ENCODE measurements at regions not wholly inside any gene's neighbourhood (a gene's known extent, or its start where the extent isn't known, plus 50 kb on each side); places are given as distances from the start of the nearest gene placed in this dataset.

DNA sequence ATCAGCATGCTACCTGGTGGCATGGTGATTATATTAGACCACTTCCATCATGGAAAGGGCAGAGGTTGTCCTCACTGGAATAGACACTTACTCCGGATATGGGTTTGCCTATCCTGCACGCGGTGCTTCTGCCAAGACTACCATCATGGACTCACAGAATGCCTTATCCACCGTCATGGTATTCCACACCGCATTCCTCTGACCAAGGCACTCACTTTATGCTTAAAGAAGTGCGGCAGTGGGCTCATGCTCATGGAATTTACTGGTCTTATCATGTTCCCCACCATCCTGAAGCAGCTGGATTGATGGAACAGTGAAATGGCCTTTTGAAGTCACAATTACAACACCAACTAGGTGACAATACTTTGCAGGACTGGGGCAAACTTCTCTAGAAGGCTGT is 109.2 kb upstream of the DRD2 start:
- DNase-seq (ENCODE audit: extremely low read depth in 1 of 2, low read depth in 1 of 2) = no peak

DNA sequence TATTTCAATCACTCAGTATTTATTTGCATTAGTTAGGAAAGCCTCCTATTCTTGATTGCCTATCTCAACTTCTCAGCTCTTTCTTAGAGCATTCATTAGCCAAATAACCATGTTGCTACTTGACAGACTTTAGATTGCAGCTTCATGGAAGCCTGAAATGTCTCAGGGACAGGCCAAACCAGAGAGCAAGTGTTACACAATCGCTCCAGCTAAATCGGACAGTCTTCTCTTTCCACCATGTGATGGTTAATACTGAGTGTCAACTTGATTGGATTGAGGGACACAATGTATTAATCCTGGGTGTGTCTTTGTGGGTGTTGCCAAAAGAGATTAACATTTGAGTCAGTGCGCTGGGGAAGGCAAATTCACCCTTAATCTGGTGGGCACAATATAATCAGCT is 106.5 kb upstream of the DRD2 start:
- no peak for DNase-seq (ENCODE audit: extremely low read depth in 1 of 2, low read depth in 1 of 2)

DNA sequence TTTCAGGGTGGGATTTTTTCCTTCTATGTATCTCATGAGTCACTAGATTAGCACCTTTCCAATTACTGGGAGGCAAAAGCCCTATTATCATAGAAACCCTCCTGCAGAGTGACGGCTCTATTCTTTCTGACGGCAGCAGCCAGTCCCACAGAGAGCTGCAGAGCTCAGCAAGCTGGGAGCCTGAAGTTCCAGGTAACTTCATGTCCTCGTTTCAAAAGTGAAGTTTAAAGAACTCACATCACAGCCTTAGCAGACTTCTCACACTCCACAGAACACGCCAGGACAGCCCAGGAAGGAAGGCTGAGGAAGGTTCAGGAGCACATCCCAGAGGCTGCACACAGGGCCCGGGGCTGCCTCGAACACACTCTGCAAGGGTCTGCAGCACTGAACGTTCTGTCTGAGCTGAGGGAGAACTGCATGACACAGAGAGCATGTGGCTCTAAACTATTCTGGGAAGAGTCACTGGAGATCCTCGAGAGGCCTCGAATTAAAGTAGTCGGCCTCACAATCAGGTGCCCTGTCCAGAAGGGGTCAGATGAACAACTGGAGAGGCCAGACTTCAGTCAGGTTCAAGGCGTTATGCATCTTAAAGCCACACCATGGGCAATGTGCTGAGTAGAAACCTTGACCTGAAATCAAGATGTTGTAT is 104.2 kb upstream of the DRD2 start:
- no peak for DNase-seq (ENCODE audit: extremely low read depth in 1 of 2, low read depth in 1 of 2)

DNA sequence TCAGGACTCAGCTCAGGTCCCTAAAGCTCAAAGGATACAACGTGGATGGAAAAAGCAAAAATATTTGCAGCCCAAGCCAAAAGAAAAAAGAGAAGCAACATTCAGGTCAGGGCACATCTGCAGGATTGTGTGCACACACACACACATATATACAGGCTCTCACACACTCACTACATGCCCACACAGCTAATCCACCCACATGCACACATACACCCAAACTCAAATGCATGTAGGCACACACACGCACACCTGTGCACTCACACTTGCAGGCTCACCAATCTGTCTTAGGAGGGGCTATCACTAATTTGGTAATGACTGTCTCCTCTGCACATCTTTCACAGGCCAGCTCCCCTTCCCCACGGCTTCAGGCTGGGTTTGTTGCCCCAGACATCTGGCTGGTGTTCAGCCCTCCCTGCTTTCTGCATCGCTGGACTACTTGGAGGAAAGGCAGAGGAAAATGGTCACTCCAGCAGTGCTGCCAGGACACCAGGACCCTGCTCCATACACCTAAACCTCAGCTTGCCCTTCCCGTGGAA is 103.6 kb upstream of the DRD2 start:
- no peak for DNase-seq (ENCODE audit: extremely low read depth in 1 of 2, low read depth in 1 of 2)

DNA sequence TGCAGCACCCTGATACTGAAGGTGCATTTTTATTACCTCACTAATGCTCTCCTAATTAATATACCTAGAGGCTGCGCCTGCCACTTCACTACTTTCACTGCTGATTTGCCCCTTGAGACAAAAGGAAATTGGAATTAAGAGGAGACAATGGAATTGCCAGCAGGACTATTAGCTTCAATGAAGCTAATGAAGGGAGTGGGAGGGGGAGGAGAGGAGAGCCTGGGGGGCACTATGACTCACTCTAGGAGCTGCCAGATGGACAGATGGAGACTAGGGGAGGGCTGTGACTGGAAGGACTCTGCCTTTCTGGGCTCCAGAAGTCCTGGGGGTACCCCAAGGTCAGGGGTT is 102.8 kb upstream of the DRD2 start:
- DNase-seq (ENCODE audit: extremely low read depth in 1 of 2, low read depth in 1 of 2) = no peak

DNA sequence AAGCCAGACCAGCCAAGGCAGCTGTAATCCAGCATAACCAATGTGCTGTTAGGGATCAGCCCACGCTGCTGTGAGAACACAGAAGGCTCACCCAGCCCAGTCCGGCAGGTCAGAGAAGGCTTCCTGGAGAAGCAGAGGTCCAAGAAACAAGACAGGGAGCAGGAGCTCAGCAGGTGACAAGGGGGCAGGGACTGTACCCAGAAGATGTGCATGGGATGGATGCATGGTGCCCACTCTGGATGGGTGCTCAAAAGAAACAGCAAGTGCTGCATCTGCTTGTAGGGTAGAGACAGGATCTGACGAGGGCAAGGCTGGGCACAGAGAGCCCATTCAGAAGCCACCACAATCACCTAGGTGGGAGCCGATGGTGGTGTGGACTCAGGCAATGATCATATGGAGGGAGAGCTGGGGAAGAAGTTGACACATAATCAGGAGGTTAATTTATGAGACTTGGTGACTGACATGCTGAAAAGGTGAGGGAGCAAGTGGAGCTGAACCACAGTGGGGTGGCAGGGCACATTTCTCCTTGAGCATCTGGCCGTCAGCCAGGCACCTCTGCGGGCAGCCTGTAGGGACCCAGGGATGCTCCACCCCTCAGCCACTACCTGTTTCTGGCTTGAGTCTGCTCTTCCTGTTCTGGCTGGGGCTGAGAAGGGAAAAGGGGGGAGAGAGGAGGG is 102.3 kb upstream of the DRD2 start:
- no peak for DNase-seq (ENCODE audit: extremely low read depth in 1 of 2, low read depth in 1 of 2)

DNA sequence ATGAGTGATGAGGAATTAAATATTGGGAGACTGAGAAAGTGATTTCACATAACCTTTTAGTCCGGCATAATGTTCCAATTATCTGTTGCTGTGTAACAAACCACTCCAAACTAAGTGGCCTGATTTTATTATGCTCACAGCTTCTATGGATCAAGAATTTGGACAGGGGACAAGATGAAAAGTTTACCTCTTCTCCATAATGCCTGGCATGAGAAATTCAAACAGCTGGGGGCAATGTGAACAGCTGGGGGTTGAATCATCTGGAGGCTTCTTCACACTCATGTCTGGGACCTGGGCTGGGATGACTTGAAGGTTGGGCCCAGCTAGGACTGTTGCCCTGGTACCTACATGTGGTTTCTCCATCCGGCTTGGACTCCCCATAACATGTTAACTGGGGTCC is 99.4 kb upstream of the DRD2 start:
- DNase-seq (ENCODE audit: extremely low read depth in 1 of 2, low read depth in 1 of 2) = no peak

DNA sequence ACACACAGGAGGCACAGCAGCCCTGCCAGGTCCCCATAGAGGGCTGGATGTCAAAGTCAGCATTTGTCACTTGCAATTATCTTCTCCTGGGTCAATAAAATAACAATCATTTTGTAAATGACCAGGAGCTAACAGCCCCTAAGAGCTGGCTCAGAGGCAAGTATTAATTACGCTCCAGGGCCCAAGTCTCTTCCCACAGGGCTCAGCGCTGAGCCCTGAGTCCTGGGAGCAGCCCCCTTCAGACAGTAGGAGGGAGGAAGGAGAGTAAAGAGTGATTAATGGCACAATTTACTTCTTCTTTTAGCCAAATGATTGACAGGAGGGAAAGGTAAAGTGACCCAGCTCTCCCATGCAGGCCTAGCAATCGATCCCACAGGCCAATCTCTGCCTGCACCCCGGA is 99.0 kb upstream of the DRD2 start:
- DNase-seq (ENCODE audit: extremely low read depth in 1 of 2, low read depth in 1 of 2) = no peak

DNA sequence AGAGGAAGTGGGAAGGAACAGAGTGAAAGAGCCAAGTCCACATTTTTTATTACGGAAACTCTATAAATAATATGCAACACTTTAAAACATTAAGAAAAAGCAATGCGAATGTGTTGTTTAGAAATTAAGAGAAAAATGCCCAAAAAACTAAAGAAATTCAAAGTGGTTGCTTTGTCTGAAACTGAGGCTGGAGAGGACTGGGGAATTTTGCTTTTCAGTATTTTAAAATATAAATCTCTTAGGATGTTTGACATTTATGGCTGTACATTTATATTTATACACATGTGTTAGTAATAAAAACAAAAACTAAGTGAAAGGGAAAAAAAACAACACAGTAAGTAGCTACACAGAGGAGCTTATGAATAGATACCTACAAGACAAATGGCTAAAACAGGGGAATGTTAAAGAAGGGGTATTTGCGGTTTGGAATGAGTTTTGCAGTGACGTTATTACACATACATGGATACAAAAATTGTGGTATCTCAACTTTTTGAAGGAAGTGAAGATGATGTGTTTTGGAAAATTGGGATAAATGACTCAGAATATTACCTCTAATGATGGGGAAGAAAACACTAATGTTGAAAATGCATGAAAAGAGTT is 97.0 kb upstream of the DRD2 start:
- DNase-seq (ENCODE audit: extremely low read depth in 1 of 2, low read depth in 1 of 2) = no peak

DNA sequence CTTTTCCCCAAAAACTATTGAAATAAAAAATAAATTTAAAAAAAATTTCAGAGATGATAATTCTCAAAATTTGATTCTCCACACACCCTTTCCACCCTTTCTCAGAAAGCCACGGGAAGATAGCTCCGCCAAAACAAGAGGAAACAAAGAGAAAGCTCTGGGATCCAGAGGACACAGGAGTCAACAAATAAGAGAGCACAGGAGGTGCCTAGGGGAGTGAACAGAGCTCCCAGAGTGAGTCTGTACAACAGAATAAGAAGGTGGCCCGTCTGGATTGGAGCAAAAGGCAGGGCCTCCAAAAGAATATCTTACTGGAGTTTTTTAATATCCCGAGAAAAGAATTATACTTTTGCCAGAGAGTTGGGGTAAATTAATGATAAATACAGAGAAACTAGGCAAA is 96.3 kb upstream of the DRD2 start:
- DNase-seq (ENCODE audit: extremely low read depth in 1 of 2, low read depth in 1 of 2) = no peak

DNA sequence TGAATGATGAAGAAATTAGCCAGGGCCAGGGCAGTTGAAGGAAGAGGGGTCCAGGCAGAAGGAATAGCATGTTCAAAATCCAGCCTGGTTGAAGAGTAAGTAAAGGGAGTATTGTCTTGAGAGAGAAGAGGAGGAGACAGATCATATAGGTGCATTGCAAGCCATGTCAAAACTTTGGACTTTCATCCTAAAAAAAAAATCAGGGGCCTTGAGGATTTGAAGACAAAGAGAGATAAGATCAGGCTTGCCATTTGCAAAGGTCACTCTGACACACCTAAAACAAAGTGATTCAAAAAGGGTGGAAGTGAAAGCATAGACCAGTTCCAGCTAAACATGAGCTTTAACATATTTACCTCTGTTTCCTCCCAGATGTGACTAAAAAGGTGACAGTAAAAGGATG is 95.7 kb upstream of the DRD2 start:
- DNase-seq (ENCODE audit: extremely low read depth in 1 of 2, low read depth in 1 of 2) = no peak

DNA sequence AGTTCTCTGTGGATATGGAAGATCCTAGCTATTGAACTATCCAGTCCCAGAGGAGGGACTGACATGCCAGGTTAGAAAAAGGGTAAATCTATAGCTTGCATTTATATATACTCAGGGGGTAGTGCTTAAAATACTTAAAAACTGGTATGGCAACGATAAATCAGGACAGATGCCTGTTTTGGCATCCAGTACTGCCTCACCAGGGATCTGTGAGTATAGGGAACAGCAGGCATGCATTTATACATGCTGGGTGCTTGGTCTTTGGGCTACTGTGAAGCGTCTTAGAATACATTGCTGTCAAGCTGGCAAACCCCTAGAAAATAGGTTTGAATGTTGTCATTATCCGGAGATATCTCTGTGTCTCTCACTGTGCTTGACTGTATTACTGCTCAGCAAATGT is 94.2 kb upstream of the DRD2 start:
- DNase-seq (ENCODE audit: extremely low read depth in 1 of 2, low read depth in 1 of 2) = no peak

DNA sequence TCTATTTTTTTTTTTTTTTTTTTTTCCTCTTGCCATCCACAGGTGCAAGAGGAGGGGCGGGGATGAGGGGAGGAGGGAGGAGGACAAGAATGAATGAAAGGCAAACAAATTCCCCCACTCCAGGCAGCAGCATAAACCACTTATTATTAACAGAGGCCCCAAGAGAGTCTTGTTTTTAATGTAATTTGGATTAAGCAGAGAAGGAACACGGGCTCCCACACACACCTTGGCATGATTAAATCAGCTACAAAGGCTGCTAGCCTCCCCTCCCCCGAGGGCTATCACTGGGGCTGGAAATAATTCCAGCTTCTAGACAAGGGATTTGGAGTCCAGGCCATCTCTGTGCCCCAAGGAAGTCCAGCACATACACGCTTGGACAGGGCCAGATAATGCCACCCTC is 93.4 kb upstream of the DRD2 start:
- DNase-seq (ENCODE audit: extremely low read depth in 1 of 2, low read depth in 1 of 2) = no peak

DNA sequence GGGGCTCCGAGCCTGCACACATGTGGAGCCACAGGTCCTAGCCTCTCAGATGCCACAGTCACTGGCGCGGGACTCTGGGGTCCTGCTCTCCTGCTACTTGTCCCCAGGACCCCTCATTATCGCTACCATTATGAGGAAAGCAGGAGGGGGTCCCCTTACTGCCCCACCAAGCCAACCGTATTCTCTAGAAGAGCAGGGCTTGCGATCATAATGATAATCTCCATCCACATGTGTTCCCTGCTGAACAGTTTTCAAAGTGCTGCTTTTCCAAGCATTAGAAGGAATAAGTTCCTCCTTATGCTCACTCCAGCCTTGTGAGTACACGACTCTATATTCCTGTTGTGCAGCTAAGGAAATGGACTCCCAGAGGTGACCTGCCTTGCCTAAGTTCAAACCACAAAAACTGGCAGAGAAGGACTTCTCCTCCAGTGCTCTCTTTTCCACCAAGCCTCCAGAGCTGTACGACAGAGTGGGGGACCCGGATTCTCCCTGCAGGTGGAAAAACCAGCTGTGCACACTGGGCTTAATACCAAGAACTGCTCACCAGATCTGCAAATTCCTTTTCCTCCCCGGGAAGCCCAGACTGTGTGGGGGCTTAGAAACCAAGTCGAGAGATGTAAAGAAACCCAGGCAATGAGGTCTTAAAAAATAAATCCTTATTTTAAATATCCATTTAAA is 92.8 kb upstream of the DRD2 start:
- no peak for DNase-seq (ENCODE audit: extremely low read depth in 1 of 2, low read depth in 1 of 2)

DNA sequence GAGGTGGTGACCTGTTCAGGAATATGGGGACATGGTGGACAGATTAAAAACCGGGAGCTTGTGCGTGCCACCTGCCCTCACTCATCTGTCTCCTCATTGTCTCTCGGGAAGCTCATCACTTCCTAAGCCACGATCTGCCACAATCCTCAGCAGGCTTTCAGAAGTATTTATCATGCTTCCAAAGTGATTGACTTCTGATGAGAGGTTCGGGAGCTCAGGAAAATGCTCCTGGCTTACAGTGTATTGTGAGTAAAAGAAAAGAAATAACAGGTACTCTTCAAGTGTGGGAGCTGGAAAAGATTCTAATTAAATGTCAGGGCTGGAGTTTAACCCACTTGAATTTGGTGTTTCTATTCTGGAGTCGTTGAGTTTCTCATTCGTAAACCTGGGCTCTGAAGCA is 91.9 kb upstream of the DRD2 start:
- DNase-seq (ENCODE audit: extremely low read depth in 1 of 2, low read depth in 1 of 2) = no peak

DNA sequence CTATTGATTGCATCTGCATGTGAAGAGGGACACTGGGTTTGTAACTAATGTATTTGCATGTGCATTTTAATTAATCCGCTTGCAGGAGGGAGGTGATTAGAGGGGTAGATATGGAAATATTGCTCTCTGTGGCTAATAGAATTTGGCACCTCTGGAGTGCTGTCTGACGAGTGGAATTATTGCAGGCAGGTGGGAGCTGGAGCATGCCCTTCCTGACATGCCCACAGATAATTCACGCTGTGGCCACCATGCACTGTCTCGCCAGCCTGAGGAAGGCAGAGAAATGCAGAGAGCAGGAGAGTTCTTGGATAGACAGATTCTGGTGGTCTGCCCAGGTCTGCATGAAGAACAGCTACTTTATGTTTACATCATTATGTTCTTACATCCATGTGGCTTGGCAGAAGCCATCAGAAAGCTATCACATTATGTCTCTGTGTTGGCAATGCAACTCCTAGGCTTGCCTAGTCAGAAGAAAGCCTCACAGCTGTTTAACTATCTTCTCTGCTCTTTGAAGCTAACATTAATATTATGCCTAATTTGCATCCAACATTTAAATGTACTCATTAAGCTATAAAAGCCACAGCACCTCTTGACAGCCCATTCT is 89.4 kb upstream of the DRD2 start:
- DNase-seq (ENCODE audit: extremely low read depth in 1 of 2, low read depth in 1 of 2) = no peak

DNA sequence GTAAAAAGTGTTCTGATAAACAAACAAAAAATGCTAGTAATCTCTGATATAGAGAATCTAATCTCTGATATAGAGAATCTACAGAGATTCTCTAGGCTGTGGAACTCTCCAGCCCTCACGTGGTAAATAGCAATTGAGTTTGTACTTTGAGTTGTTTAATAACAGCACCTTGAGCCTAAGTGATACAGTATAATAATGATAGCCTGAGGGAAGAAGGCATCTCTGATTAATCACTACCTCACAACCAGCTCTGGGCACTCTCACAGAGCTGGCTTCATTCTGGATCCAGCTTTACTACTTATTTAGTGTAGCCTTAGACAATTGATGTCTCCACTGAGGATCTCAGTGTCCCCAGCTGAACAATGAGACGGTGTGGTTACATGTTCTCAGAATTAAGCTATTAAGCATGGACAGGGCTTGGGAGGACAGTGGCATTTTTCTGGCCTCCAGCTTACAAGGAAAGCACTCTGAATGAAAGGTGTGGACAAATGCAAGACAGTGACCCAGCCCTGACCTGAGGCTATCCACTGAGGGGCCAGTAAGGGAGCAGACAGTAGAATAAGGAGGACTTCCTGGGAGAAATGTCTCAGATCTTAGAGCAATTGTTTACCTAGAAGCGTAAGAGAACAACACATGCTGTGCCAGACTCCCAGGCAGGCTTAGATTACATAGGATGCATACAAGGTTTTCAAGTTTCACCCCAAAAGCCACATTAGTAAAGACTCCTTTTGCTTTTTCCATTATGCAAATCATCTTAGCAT is 88.7 kb upstream of the DRD2 start:
- DNase-seq (ENCODE audit: extremely low read depth in 1 of 2, low read depth in 1 of 2) = no peak

DNA sequence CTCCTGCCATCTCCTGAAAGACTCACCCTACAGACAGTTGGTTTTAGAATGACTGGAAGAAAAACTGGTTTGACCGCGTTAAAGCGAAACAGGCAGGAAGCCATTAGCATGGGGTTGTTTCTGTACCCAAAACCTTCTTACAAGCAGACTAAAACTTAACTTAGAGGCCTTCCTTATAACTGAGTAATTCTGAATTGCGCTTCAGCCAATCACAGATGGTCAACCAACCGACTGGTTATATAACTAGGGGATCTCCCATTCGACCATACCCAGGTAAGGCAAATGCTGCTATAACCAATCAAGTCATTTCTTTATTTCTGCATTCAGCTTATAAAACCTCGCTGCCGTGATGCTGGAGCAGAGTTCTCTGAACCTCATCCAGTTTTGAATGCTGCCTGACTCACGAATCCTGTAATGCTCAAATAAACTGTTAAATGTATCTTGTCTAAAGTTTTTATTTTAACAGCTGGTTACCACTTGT is 87.8 kb upstream of the DRD2 start:
- no peak for DNase-seq (ENCODE audit: extremely low read depth in 1 of 2, low read depth in 1 of 2)

DNA sequence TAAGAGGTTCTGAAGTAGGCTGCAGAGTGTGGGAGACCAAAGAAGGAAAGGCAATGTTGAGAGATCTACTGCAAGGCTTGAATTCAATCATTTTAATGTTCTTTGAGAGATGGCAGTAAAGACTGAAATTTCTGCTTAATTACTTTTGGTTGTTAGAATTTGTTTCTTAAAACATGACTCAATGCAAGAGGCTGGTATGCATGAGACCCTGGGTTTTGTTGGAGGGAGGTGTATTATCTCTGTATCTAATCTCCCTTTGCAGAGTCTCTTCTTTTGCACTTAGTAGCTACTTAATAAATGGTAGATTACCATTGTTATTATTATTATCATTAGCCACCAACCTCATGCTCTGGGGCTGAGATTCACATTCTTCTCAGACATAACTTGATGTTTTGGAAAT is 87.4 kb upstream of the DRD2 start:
- no peak for DNase-seq (ENCODE audit: extremely low read depth in 1 of 2, low read depth in 1 of 2)

DNA sequence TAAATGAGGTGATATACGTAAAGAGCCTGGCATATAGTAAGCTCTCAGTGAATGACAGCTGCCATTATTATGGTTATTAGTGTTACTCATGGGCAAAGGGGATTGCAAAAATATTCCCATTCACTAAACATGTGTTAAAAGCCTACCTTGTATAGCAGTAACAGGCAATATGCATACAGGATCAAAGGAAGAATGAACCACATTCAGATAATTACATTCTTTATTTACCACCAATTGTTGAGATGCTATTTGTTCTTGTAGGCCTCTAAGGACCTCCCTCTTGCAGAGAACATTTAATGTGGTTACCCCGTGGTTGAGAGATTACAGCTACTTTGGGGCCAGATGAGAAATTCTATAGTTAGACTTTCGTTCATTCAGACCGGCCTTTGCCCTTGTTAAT is 82.7 kb upstream of the DRD2 start:
- no peak for DNase-seq (ENCODE audit: extremely low read depth in 1 of 2, low read depth in 1 of 2)

DNA sequence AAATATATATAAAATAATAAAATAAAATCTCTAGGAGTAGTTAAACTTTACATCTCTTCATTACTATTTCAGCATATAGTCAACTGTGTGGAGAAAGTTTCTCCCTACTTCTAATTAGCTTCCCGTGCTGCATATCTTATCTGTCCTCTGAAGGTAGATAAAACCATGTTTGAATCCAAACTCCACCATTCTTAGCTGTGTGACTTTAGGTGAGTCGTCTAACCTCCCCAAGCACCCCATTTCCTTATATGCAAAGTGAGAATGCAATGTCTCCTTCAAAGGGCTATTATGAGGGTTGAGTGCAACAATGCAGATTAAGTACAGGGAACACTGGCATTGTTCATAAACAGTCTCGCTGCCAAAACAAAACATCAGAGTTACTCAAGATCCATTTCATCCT is 80.8 kb upstream of the DRD2 start:
- DNase-seq (ENCODE audit: extremely low read depth in 1 of 2, low read depth in 1 of 2) = no peak

Data from activated CD8-positive, alpha-beta memory T cell treated with anti-CD3 and anti-CD28 coated beads for 1 hour (primary cell).